HL-60 (cell line): ENCODE measurements at regions not wholly inside any gene's neighbourhood (a gene's known extent, or its start where the extent isn't known, plus 50 kb on each side); places are given as distances from the start of the nearest gene placed in this dataset.

Experiments
- DNase-seq, 2 experiments: peaks; one replicate each; pipeline ENCODE4 v3.0.0-alpha.2; 2010 to 2020; ENCODE audit warnings: low read depth in 1 of 2, low spot score in 1 of 2
- H3K27ac ChIP-seq: fragments of 250-450 bp; sonication (Bioruptor Pico); replicated peaks from 2 replicates; pipeline ENCODE4 v1.5.1; 2020; ENCODE audit warnings: mild to moderate bottlenecking, moderate library complexity
- H3K27me3 ChIP-seq: fragments of 250-450 bp; sonication (Bioruptor Pico); 2 replicates; pipeline ENCODE4 v1.5.1; 2021; ENCODE audit warnings: mild to moderate bottlenecking, moderate library complexity; ENCODE audit not compliant: insufficient read depth, poor library complexity, severe bottlenecking
- H3K4me3 ChIP-seq: replicated peaks from 2 replicates; pipeline ENCODE4 v1.5.1; 2011; ENCODE audit warnings: mild to moderate bottlenecking, control low read depth, low read length; ENCODE audit not compliant: insufficient read depth
- GABPA ChIP-seq: IDR thresholded peaks from 2 replicates; pipeline ENCODE4 v1.6.1; 2012; ENCODE audit warnings: low read depth
- POLR2AphosphoS5 ChIP-seq: IDR thresholded peaks from 2 replicates; pipeline ENCODE4 v1.6.1; 2012; ENCODE audit warnings: low read depth
- SPI1 ChIP-seq: IDR thresholded peaks from 2 replicates; pipeline ENCODE4 v1.6.1; 2012; ENCODE audit warnings: low read depth, mild to moderate bottlenecking, borderline replicate concordance
- TF ChIP-seq, protein P1 (sequence below): IDR thresholded peaks from one replicate; pipeline ENCODE4 v1.5.1; 2011; ENCODE audit warnings: low read length, control low read depth, inconsistent platforms; ENCODE audit not compliant: insufficient read depth
- TF ChIP-seq, protein P2 (sequence below): IDR thresholded peaks from 2 replicates; pipeline ENCODE4 v1.6.1; 2012; ENCODE audit warnings: low read depth; ENCODE audit not compliant: insufficient replicate concordance

DNA sequence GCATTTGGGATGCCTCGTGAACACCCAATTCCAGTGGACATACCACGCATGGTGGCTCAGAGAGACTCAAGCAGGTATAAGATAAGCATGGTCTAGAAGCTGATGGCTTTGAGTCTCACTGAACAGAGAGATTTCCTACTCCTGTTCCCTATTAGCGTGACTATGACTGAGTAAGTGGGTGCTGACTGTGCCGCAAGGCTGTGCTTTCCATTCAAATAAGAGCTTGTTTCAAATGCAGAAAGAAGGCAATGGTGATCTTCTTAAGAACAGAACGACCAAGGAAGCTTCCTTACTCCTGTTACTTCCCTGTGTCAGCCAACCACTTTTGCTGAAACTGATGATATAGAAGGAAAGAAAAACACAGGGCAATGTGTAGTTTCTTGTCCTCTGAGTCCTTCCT is 63.5 kb upstream of the IGFBP2 start:
- no peak for DNase-seq
- TF ChIP-seq, protein P1, sequence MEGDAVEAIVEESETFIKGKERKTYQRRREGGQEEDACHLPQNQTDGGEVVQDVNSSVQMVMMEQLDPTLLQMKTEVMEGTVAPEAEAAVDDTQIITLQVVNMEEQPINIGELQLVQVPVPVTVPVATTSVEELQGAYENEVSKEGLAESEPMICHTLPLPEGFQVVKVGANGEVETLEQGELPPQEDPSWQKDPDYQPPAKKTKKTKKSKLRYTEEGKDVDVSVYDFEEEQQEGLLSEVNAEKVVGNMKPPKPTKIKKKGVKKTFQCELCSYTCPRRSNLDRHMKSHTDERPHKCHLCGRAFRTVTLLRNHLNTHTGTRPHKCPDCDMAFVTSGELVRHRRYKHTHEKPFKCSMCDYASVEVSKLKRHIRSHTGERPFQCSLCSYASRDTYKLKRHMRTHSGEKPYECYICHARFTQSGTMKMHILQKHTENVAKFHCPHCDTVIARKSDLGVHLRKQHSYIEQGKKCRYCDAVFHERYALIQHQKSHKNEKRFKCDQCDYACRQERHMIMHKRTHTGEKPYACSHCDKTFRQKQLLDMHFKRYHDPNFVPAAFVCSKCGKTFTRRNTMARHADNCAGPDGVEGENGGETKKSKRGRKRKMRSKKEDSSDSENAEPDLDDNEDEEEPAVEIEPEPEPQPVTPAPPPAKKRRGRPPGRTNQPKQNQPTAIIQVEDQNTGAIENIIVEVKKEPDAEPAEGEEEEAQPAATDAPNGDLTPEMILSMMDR = no peak
- TF ChIP-seq POLR2AphosphoS5 = no peak
- no peak for TF ChIP-seq GABPA
- Histone ChIP-seq H3K27me3 (no peaks in the 10 kb centered on the region), H3K4me3 (no peak overlapping the region), H3K27ac (no peak overlapping the region)

DNA sequence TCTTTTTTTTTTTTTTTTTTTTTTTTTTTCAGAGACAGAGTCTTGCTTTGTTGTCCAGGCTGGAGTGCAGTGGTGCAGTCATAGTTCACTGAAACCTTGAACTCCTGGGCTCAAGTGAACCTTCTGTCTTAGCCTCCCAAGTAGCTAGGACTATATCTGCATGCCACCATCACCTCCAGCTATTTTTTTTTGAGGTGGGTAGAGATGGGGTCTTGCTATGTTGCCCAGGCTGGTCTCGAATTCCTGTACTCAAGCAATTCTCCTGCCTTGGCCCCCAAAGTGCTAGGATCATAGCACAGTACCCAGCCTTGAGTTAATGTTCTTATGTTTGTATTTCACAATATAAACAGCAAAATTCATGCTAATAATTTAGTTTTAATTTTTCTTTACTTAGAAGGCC is 62.9 kb upstream of the IGFBP2 start:
- TF ChIP-seq POLR2AphosphoS5 (no peak), GABPA (no peak), SPI1 (no peak)
- TF ChIP-seq, protein P2, sequence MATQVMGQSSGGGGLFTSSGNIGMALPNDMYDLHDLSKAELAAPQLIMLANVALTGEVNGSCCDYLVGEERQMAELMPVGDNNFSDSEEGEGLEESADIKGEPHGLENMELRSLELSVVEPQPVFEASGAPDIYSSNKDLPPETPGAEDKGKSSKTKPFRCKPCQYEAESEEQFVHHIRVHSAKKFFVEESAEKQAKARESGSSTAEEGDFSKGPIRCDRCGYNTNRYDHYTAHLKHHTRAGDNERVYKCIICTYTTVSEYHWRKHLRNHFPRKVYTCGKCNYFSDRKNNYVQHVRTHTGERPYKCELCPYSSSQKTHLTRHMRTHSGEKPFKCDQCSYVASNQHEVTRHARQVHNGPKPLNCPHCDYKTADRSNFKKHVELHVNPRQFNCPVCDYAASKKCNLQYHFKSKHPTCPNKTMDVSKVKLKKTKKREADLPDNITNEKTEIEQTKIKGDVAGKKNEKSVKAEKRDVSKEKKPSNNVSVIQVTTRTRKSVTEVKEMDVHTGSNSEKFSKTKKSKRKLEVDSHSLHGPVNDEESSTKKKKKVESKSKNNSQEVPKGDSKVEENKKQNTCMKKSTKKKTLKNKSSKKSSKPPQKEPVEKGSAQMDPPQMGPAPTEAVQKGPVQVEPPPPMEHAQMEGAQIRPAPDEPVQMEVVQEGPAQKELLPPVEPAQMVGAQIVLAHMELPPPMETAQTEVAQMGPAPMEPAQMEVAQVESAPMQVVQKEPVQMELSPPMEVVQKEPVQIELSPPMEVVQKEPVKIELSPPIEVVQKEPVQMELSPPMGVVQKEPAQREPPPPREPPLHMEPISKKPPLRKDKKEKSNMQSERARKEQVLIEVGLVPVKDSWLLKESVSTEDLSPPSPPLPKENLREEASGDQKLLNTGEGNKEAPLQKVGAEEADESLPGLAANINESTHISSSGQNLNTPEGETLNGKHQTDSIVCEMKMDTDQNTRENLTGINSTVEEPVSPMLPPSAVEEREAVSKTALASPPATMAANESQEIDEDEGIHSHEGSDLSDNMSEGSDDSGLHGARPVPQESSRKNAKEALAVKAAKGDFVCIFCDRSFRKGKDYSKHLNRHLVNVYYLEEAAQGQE = no peak
- TF ChIP-seq, protein P1 = no peak

DNA sequence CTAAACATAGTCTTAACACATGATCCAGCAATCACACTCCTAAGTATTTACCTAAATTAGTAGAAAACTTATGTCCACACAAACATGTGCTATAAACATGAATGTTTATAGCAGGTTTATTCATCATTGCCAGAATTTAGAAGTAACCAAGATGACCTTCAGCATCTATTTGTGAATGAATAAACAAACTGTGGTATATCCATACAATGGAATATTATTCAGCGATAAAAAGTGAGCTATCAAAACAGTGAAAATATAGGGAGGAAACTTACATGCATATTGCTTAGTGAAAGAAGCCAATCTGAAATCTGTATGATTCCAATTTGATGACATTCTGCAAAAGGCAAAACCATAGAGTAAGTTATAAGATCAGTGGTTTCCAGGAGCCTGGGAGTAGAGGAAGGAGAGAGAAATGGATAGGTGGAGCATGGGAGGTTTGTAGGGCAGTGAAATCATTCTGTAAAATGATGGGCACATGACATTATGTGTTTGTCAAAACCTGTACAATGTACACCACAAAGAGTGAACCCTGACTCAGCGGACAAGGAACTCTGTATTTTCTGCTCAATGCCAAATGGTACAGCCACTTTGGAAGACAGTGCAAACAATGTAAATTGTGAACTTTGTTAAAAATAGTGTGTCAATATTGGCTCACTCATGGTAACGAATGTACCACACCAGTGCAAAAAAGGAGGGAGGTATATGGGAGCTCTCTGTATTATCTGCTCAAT is 61.9 kb upstream of the IGFBP2 start:
- Histone ChIP-seq H3K27ac (no peak overlapping the region), H3K4me3 (no peak overlapping the region), H3K27me3 (no peaks in the 10 kb centered on the region)
- no peak for DNase-seq
- TF ChIP-seq, protein P1 = no peak
- no peak for TF ChIP-seq SPI1
- TF ChIP-seq, protein P2 = no peak
- TF ChIP-seq GABPA = no peak
- TF ChIP-seq POLR2AphosphoS5 = no peak

More for the DNA sequence above, 62.9 kb upstream of the IGFBP2 start:
- DNase-seq = no peak
- Histone ChIP-seq H3K27ac (no peak overlapping the region), H3K4me3 (no peak overlapping the region), H3K27me3 (no peaks in the 10 kb centered on the region)

DNA sequence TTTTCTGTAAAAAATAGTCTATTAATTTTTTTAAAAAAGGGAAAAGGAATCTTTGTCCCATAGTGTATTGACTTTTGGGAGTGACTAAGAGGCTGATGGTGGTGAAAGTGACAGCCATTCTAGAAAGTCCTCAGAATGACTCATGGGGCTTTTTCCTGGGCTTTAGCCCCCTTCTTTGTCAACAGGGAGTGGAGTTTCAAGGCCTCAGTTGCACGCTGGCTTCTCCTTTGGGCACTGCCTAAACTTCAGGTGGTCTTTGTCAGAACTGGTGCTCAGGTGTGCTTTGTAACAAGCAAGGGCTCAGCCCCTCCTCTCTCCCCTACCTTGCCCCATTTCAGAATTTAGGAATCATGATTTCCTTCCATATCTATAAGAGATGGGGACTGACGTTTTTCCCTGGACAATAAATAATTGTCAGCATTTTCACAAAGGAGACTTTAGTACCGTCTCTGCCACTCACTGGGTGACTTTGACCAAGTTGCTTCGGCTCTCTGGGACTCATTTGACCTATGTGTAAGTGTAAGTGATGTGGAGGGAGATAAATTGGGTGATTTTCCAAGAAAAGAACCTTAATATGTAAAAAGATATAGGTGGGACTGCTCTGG is 61.2 kb upstream of the IGFBP2 start:
- Histone ChIP-seq H3K4me3 (no peak overlapping the region), H3K27me3 (no peaks in the 10 kb centered on the region), H3K27ac (no peak overlapping the region)
- TF ChIP-seq GABPA = no peak
- TF ChIP-seq, protein P2 = no peak
- TF ChIP-seq, protein P1 = no peak
- no peak for TF ChIP-seq SPI1
- no peak for TF ChIP-seq POLR2AphosphoS5
- no peak for DNase-seq
